Liver (tissue), 3 donors: ENCODE measurements at regions not wholly inside any gene's neighbourhood (a gene's known extent, or its start where the extent isn't known, plus 50 kb on each side); places are given as distances from the start of the nearest gene placed in this dataset.
A peak's percentile ranks its signal among the peaks of the same experiment; 100 is the strongest.

Experiments
- ATF3 ChIP-seq: IDR thresholded peaks from 2 replicates; pipeline ENCODE4 v1.6.1; 2016; ENCODE audit warnings: antibody characterized with exemption
- CTCF ChIP-seq: fragments of 150-350 bp; IDR thresholded peaks from 2 replicates; pipeline ENCODE4 v1.5.1; 2017; ENCODE audit warnings: improper control_type of control experiment, low read depth, low read length; ENCODE audit not compliant: missing input control
- JUND ChIP-seq, 2 donors: IDR thresholded peaks; 2 replicates each; pipeline ENCODE4 v1.6.1; 2016; ENCODE audit warnings: antibody characterized with exemption in 2 of 2
- RXRA ChIP-seq, 2 donors: IDR thresholded peaks; 2 replicates each; pipeline ENCODE4 v1.6.1; 2017 to 2018; ENCODE audit warnings: antibody characterized with exemption in 2 of 2, mild to moderate bottlenecking in 1 of 2
- SP1 ChIP-seq: IDR thresholded peaks from 2 replicates; pipeline ENCODE4 v1.6.1; 2018; ENCODE audit warnings: antibody characterized with exemption, mild to moderate bottlenecking
- donor health status: healthy.
- donor health status: healthy.

DNA sequence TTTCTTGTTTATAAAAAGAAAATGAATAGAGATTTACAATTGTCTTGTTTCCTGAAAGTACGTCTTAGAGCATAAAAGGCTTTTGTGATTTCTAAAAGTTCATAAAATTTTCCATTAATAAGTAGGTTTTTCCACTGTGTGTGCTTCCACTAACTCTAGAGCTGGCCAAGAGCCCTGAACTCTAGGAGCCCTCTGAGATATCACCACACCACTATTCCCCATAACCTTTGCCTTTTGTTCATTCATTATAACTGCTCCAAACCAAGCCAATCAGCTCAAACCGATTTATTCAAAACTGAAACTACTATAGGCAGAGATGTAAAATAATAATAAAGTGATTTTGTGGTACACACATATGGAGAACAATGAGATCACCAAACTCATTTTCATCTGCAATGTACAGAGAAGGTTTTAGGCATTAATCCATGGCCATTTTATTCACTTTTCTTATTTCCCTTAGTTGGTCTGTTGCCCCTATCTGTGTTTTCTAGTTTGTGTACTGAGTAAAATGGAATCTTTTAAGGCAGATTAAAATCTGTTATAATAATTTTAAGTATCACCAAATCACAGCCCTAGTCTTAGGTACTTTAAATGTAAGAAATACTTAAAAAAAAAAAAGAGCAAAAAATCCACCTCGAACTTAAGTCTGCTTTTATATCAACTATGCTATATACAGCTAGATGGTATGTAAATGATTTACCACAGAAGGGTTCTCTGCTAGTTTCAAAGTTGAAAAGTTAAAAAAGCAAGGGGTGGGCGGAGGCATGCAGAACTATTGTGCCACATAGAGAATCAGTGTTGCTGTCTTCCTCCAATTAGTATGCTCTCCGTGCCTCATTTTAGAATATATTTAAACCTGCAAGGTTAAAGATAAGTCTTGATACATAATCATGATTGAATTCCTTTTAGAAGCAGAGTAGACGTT lies 311.3 kb downstream of the KLF12 start:
- TF ChIP-seq CTCF (no peak), JUND (IDR thresholded peaks at IDR 0.05) (no peak), ATF3 (no peak), RXRA (IDR thresholded peaks at IDR 0.05) (peak; percentile 19 to 45), SP1 (no peak)
